Hematopoietic multipotent progenitor cell treated with erythropoietin and hydrocortisone succinate and interleukin-3 and kit ligand, for 6 days (in vitro differentiated cells): ENCODE measurements at regions not wholly inside any gene's neighbourhood (a gene's known extent, or its start where the extent isn't known, plus 50 kb on each side); places are given as distances from the start of the nearest gene placed in this dataset.

Source experiments
- DNase-seq: peaks from one replicate; pipeline ENCODE4 v3.0.0-alpha.2; 2015

DNA sequence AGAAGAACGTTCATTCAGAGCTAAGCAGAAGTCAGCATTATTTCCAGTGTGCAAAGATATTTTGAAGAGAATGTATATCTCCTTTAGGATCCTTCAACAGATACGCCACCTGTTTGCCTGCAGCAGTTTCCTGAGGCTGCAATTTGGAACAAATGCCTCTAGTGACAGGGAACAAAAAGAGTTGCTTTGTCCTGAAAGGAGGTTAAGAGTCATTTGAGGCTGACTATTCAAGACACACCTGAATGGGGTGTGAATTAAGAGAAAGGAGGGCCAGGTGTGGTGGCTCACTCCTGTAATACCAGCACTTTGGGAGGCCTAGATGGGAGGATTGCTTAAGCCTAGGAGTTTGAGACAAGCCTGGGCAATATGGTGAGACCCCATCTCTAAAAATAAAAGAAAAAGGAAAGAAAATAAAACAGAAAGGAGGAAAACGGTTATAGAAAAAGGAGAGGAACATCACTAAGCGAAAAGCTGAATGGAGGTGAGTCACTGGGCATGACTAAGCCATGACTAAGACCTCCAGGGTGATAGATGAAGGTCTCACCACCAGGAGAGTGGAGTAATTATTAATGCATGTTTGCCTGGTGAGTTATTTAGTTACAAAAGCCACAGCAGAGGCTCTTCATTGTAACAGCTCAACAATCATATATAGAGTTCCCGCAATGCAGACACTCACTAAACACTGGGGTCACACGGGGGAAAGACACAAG, 255.2 kb upstream of the TNC start:
- DNase-seq = no peak

DNA sequence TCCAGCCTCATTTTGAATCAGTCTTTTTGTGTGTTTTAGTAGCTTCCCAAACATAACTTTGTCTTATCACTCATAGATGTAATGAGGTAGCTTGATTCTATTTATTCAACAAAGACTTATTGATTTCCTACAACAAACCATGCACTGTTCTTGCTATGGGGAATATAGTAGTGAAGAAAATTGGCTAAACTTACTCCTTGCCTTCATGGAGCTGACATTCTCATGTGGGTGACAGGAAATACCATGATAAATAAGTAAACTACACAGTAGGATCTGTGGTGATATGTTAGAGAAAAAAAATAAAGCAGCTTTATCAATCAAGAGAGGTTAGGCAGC, 255.7 kb upstream of the TNC start:
- DNase-seq = no peak

DNA sequence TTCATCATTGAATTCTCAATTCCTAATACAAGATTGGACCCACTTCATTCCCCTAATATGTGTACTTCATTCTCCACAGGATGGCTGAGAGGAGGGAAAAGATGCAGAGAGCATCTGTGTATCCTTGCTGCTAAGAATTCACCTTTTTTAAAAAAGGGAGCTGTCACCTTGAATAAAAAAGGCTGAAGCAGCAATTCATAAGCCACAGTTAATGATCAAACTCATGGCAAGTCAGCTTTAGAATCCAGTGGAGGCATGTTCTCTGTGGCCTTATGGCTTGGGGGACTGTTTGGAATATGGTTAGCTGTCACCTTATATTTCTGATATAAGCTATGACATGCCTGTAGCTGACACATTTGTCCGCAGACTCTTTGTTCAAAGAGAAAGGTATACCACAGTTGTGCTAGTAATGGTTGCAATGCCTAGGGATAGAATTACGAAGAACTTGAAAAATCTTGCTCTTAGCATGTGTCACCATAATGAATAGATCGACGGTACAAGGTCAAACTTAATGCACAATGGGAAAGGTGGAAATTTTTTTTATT, 256.8 kb upstream of the TNC start:
- DNase-seq = no peak

DNA sequence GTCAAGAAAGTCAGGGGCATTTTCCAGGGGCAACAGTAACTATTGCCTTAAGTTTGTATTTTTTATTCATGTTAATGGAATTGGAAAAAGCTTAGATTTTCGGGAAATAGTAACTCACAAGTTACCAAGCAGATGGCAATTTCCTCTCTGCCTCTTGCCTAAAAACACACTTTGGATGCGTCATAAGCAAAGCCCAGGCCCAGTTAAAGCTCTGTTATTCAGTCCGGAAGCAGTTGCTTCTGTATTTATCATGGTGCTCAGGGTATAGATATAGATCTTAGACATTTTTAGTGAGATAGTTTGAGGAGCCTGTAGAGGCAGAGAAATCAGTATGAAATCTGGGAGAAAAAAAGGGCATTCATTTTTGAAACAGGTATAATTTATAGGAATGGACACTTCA, 260.3 kb upstream of the TNC start:
- no peak for DNase-seq

DNA sequence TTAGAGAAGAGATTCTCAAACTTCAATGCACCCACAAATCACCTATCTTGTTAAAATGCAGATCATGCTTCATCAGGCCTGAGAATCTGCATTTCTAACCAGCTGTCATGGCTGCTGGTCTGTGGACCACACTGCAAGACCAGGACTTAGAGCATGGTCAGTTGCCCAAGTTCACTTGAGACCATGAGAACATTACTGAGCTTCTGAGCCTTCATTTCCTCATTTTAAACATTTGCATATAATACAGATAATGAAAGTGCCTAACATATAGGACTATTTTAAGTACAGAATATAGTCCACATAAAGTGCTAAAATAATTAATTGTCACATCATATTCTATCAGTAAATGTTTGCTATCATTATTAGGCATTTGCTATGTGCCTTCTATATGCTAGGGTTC, 260.8 kb upstream of the TNC start:
- no peak for DNase-seq

DNA sequence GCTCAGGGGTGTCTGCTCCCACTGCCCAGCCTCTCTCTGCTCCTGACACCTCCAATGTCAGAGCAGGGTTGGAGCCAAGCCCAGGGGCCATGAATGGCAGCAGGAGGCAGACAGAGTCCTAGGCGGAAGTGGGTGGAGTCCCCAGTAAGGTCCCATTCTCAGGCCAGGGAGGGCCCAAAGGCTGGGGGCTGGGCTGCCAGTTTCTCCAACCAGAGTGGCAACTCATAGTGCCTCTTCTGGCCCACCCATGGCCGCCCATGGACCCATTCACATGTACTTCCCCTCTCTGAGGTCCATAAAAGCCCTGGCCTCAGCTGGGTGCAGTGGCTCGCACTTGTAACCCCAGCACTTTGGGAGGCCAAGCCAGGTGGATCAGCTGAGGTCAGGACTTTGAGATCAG, 261.8 kb upstream of the TNC start:
- no peak for DNase-seq

DNA sequence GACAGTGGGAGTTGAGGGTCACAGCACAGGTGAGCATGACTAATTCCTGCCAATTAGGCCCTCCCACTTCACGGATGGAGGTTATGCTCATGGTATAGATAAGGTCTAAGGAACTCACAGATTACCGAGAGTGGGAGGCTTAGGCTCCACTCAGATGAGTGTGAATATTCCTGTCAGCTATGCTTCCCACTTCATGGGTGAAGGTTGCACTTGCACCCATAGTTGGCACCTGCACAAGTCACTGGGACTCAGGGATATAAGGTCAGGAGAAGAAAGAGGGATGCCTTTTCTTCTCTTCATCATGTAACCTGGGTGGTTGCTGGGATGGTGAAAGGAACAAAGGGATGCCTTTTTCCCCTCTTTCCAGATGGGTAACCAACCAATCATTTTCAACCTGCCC, 264.9 kb upstream of the TNC start:
- no peak for DNase-seq

DNA sequence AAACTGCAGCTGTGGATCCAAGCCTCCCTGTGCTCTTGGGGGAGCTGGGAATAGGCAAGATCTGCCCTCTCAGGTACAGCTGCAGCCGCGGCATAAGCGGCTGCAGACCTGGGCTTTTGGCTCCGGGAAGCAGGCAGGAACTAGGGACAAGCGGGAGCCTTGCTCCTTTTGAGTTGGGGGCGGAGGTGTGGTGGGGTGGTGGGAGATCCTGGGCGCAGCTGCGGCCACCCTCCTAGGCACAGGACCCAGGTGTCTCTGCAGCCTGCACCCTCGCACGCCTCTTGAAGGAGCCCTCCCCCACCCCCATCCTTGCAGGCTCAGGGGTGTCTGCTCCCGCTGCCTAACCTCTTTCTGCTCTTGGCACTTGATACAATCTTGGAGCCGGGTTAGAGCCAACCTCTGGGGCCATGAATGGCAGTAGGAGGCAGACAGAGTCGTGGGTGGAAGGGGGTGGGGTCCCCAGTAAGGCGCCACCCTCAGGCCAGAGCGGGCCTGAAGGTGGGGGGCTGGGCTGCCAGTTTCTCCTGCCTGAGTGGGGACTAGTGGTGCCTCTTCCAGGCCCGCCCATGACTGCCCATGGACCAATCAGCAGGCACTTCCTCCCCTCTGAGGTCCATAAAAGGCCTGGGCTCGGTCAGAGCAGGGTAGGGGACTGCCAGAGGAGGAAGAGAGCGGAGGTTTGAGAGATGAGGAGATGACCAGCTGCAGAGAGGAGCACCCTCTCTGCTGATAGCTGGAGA, 267.6 kb upstream of the TNC start:
- no peak for DNase-seq

DNA sequence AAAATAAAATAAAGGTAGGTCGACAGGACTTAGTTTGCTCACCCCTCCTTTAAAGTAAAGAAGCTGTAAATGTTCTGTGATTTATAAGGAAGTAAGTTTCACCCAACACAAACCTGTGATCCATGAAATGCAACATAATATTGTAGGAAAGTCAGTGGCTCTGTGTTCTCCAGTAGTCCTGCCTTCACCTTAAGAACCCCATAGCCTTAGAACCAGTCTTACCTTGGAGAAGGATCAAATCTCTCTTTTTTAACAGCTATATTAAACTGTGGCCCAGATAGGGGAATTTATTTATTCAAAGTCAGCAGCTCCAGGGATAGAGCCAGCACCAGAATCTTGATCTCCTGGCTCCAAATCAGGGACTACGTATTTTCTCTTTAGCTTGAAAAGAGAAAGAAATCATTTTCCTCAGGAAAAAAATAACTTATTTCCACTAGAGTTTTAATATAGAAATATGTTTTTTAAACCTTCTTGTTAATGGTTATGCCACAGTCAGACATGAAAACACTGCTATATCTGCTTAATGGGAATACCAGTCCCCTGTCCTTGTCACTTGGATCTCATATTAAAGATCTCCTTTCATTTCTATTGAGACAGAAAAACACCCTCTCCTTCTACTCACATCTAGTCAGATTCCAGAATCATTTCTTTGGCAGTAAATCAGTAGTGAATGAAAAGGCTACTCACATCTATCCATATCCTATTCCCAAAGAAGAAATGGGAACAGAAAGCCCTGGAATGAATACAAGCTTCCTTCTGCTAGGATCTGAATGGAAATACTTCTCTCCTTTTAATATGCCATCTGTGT, 269.2 kb upstream of the TNC start:
- no peak for DNase-seq

DNA sequence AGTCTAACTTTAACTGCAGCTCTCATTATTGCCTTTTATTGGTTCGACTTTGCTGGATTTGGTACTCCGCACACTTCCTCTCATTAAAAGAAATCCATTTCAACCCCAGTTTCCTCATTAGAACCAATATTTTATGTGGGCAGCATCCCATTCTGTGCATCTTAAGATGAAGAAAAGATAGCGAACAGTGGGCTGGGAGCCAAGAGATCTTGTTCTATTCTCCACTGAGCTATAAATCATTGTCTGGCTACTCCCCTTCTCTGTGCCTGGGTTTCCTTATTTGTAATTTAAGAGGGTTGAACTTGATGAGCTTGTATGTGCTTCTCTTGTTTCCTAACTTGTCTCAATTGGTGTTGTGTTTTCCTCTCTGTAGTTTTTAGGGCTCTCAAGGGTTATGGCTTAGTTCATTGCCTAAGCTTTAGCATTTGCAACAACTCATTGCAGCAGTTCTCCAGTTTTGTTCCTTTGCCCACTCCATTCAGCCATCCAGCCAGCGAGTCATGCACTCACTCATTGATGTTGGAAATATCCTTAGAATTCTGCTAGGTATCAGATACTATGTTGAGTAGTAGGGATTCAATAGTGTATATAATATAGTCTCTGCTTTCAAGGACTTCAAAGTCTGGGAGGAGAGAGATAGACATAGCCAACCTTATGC, 273.3 kb upstream of the TNC start:
- DNase-seq = no peak

DNA sequence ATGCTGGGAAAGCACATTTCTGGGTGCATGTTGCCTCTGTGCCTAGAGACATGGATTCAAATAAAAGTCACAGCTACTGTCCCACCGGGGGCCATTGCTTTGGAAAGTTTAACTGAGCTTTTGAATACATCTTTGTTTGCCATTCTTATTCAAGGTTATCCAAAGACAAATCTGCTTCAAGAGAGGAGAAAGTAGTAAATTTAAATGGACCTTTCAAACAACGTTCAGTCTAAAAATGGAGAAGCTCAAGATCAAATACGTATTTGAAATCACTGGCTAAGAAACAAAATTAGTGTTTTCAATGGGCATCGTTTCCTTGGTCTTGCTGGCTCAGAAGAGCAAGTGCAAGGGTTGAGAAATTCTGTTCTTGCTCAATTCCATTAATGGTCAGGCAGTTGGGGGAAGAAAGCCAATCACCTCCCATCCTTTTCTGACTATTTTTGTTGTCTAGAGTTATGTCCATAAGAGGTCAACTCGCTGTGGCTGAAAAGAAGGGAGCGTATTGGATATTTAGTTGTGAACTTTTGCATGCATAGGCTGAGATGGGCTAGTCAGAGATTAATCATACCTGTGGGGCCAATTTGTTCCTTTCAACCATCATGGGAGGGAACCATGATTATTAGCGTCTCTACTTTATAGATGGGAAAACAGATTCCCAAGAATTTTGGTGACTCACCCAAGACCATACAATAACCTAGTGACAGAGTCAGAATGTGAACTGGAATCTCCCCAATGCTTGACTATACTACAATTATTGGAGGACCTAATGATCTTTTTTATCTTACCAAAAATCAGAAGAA, 276.2 kb upstream of the TNC start:
- no peak for DNase-seq

DNA sequence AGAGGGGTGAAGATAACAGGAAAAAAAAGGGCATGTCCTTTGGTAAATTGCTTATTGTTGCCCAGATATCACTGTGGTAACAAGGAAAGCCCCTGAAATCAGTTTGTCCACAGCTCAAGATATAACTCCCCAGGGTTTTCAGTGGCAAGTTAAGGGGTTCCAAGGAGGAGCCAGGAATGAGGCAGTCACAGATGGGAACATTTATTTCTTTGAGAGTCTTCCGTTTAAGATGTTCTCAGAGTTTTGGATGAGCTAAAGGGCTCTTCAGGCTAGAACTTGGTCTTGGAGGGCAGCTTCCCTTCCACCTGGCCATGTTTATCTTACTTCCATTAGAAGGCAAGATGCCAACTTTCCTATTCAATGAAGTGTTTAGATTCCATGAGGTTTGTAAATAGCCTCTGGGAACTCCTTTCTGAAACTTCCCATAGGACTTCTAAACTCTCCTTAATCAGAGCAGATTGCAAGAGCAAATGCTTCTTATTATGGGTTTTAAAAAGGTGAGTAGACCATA, 277.6 kb upstream of the TNC start:
- DNase-seq = peak; percentile 1

DNA sequence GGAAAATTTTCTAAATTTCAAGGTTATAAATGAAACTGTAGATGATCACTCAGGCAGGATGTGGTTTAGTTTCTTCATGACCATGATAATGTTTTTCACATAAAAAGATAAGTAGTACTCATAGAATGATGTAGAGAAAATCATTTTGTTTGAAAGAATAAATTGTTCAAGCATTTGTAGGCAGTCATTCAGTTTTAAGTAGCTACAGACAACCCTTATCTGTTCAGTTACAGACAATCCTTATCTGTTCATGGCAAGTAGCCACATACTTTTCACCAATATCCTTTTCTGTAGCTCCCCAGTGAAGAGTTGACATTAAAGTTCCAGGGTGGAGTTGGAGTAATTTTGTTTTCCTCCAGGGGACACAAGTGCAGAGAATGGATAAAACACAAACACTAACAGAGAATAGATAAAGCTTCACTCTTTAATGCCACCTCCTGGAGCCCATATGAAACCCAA, 278.1 kb upstream of the TNC start:
- peak; percentile 71 for DNase-seq

DNA sequence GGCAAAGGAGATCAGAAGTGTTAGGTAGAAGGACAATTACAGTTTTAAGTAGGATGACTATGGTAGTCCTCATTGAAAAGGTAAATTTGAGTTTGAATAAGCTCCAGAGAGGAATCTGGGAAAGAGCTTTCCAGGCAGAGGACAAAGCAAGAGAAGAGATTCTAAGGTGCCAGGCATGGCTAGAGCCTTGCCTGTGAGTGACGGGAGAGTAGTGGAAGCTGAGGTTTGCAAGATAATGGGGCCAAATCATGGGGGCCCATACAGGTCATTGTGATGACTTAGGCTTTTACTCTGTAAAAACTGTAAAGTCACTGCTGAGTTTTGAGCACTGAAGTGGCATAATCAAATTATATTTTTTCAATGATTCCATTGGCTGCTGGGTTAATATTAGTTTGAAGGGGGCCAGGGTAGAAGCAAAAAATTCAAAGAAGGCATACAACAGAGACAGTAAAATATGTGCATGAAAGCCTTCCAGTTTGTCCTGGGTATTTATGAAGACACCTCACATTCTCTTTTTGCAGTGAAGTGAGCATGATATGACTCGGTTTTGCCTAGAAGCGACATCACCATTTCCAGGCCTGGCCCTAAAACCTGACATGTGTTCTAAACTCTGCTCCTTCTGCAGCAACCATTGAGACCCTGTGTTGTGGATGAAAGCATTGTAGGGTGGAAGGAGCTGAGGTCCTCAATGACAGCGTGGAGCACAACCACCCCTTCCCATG, 279.8 kb upstream of the TNC start:
- no peak for DNase-seq

DNA sequence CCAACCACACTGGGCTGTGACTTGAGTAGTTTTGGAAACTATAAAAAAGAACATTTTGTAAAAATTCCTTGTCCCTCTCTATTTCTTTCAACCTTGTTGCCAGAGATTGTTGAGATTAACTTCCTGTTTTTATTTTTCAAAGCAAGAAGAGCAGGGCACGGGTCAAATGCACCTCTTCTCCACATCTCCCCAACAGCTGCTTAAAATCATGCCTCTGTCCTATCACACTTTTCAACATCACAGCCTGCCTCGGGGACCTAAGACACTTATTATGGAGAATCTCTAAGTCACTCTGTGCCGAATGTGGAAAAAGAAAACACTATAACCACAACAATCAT, 280.3 kb upstream of the TNC start:
- DNase-seq = no peak

DNA sequence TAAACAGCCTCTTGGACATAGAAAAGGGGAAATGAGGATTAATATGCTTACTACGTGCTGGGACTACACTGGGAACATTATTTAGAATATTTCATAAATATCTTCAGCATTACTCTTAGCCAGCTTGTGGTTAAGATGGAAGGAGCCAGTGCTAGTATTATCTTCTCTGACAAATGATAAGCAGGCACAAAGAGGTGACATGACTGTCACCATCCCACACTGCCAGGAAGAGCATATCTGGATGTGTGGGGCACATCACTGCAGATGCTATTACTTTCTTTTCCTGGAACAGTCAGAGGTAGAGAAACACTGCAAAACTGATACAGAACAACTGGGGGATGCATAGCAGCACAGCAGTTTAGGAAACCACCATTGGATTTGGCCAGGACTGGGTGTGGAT, 281.0 kb upstream of the TNC start:
- DNase-seq = peak; percentile 15

DNA sequence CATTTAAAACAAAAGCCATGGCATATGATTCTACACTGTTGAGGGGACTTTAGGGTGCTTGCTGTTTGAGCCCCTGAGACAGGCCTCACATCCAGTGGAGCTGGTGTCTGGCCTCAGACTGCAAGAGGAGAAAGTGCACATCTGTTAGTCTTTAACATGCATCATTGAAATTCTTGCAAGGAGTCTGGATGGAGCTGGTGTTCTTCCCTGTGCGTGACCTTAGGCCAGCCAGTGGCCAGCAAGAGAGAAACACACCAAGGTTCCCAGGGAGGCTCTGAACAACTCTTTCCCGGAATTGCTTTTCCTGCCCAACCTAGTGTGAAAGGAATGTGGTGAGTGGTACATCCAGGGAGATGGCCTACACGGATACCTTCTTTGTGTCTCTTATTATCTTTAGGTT, 282.8 kb upstream of the TNC start:
- no peak for DNase-seq

DNA sequence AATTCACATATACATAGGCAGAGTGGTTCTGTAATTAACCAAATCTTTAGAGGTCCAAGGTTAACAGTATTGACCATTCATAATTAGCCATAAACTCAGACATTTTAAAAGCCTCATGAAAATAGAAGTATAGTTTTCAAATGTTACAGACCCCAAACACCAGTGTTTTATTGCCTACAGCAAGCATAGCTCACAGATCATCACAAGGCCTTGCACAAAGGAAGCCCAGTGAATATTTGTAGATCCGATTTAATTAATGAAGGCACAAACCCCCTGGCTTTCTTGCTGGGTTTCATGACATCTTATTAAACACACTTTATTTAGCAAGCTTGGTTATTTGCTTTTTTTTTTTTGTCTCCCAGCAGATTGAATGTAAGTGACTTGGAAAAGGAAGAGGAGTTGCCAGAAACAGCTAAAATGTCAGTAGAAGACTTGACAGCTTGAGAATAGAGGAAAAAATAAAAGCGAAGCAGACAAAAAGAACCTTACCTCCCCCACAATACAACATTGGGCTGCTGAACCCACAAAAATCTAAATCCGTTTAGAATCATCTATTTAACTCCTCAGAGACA, 283.9 kb upstream of the TNC start:
- no peak for DNase-seq

DNA sequence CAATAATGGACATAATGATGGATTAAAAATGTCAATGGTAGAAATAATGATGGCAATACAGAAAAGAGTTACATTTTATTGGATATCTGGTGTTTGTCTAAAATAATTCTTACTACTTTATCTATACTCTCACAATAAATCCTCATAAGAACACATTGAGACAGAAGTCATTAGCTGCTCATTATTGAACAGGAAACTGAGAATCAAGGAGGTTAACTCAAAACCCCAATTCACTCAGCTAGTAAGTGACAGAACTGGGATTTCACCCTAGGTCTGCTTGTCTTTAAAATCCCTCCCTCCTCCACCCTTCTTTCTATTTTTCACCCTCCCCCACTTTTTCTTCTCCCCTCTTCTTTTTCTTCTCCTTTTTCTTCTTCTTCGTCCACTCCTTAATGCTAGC, 285.8 kb upstream of the TNC start:
- DNase-seq = no peak

DNA sequence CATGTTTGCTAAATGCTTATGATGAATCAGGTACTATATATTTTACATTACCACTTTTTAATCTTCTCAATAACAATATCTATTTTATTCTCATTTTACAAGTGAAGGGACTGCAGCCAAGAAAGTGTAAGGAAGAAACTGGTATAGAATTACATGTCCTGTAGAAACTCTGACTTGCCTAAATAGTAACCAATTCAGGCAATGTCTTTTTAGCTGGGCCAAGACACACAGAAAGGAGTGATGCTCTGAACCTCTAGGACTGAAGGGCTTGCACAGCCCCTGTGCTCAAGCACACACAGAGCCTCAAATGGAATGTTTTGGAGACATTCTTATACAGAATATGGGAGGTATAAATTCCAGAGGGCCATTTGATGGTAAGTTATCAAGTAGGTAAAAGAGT, 286.4 kb upstream of the TNC start:
- no peak for DNase-seq

DNA sequence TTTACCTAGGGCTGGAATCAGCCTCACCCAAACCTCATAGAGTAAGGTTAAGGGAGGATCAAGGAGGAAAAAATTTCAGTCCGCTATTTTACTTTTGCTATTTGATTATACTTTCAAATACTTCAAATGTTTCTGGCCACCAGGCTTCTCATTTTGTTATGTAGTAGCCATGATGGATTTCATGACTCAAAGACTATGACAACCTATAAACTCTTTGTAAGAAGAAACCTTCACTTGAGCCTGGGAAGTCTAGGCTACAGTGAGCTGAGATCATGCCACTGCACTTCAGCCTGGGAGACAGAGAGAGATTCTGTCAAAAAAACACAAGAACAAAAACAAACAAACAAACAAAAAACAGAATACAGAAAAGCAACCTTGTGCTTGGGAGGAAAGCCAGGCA, 293.6 kb upstream of the TNC start:
- DNase-seq = no peak
